GM12878 (cell line): ENCODE measurements at regions not wholly inside any gene's neighbourhood (a gene's known extent, or its start where the extent isn't known, plus 50 kb on each side); places are given as distances from the start of the nearest gene placed in this dataset.

ENCODE experiments used
- ATAC-seq: fragments of 200-7000 bp; cut with Tn5 transposase; 3 replicates; pipeline ENCODE4 v1.9.1; 2020; ENCODE audit warnings: mild to moderate bottlenecking, moderate library complexity
- BruUV-seq: library from RNA; stranded (reverse); fragments of 400-500 nt; replicated peaks from 2 replicates; lab custom pipeline; 2021; lab: Mats Ljungman, UMichigan
- CTCF ChIA-PET: fragments of 300-600 bp; sonication (Branson Sonifier 250); formaldehyde crosslinking; extraction: SDS; loops from one replicate; lab custom pipeline; 2021; ENCODE audit warnings: inconsistent platforms; lab: Yijun Ruan, JAX
- POLR2A ChIA-PET: fragments of 350-600 bp; formaldehyde crosslinking; extraction: SDS; loops from one replicate; lab custom pipeline; 2021; ENCODE audit warnings: inconsistent platforms; lab: Charles Lee
- RAD21 ChIA-PET: fragments of 300-600 bp; sonication (Branson Sonifier 250); formaldehyde crosslinking; loops from one replicate; lab custom pipeline; 2023; ENCODE audit warnings: antibody characterized with exemption; ENCODE audit not compliant: unreplicated experiment; lab: Charles Lee
- SMC1A ChIA-PET: fragments of 300-600 bp; sonication (Branson Sonifier 250); formaldehyde crosslinking; loops from one replicate; lab custom pipeline; 2023; ENCODE audit not compliant: unreplicated experiment, uncharacterized antibody; lab: Charles Lee
- DNase-seq: peaks from one replicate; pipeline ENCODE4 v3.0.0-alpha.2; 2011; ENCODE audit warnings: low read depth, low spot score
- FAIRE-seq: peaks from 3 replicates; lab custom pipeline; 2011; peaks lifted over from hg19 to GRCh38; lab: Jason Lieb, UNC
- H2AFZ ChIP-seq: 2 replicates; pipeline ENCODE4 v1.6.0; 2011; ENCODE audit warnings: low read depth, low read length, control low read depth; ENCODE audit not compliant: control insufficient read depth
- H3K27ac ChIP-seq: 2 replicates; pipeline ENCODE4 v1.5.1; 2011; ENCODE audit warnings: control low read depth; ENCODE audit not compliant: control insufficient read depth, insufficient read depth
- H3K27me3 ChIP-seq, 2 experiments: replicated peaks in 1 of 2; 2 replicates each; pipeline versions ENCODE4 v1.6.0 to v1.6.1; 2011; ENCODE audit warnings: low read length in 1 of 2; ENCODE audit not compliant: control insufficient read depth in 2 of 2, insufficient read depth in 2 of 2
- H3K36me3 ChIP-seq, 2 experiments: 2 replicates each; pipeline ENCODE4 v1.5.1; 2011; ENCODE audit warnings: low read length in 1 of 2; ENCODE audit not compliant: control insufficient read depth in 2 of 2, insufficient read depth in 2 of 2
- H3K4me1 ChIP-seq: 2 replicates; pipeline ENCODE4 v1.6.1; 2011; ENCODE audit warnings: mild to moderate bottlenecking, low read length, moderate library complexity, mixed read lengths; ENCODE audit not compliant: control insufficient read depth, insufficient read depth
- H3K4me2 ChIP-seq: 2 replicates; pipeline ENCODE4 v1.6.0; 2011; ENCODE audit warnings: control low read depth; ENCODE audit not compliant: control insufficient read depth, insufficient read depth
- H3K4me3 ChIP-seq: fragments of 200-600 bp; sonication (generic); 2 replicates; pipeline ENCODE4 v1.5.1; 2016
- H3K79me2 ChIP-seq: 2 replicates; pipeline ENCODE4 v1.6.0; 2011; ENCODE audit warnings: low read length; ENCODE audit not compliant: control insufficient read depth, insufficient read depth
- H3K9ac ChIP-seq: 2 replicates; pipeline ENCODE4 v1.8.0; 2011; ENCODE audit warnings: low read length, control low read depth, mixed read lengths; ENCODE audit not compliant: control insufficient read depth, insufficient read depth
- H3K9me3 ChIP-seq: replicated peaks from 3 replicates; pipeline ENCODE4 v1.5.1; 2011; ENCODE audit warnings: mild to moderate bottlenecking, low read length; ENCODE audit not compliant: control insufficient read depth, insufficient read depth
- H4K20me1 ChIP-seq: 2 replicates; pipeline ENCODE4 v1.6.0; 2011; ENCODE audit not compliant: control insufficient read depth, insufficient read depth
- CBX3 ChIP-seq: fragments of 200-600 bp; sonication (generic); IDR thresholded peaks from 2 replicates; pipeline ENCODE4 v1.6.1; 2016; ENCODE audit warnings: low read depth, borderline replicate concordance
- ESRRA ChIP-seq: IDR thresholded peaks from 2 replicates; pipeline ENCODE4 v1.6.1; 2012; ENCODE audit warnings: mild to moderate bottlenecking, low read length, improper control_type of control experiment
- EZH2 ChIP-seq: IDR thresholded peaks from 2 replicates; pipeline ENCODE4 v1.6.1; 2012; ENCODE audit warnings: low read depth, mild to moderate bottlenecking, control low read depth, inconsistent platforms, low read length, borderline replicate concordance; ENCODE audit not compliant: control insufficient read depth
- FOXK2 ChIP-seq: fragments of 450-650 bp; IDR thresholded peaks from 2 replicates; pipeline ENCODE4 v1.6.1; 2017; ENCODE audit warnings: mild to moderate bottlenecking, moderate library complexity
- NFIC ChIP-seq: IDR thresholded peaks from 2 replicates; pipeline ENCODE4 v1.6.1; 2012; ENCODE audit warnings: low read depth, mild to moderate bottlenecking, inconsistent platforms, low read length, moderate library complexity
- PAX8 ChIP-seq: fragments of 450-650 bp; IDR thresholded peaks from 2 replicates; pipeline ENCODE4 v1.6.1; 2017; ENCODE audit warnings: mild to moderate bottlenecking, moderate library complexity
- RB1 ChIP-seq: fragments of 450-650 bp; formaldehyde crosslinking; IDR thresholded peaks from 2 replicates; pipeline ENCODE4 v1.6.1; 2017; ENCODE audit warnings: mild to moderate bottlenecking, borderline replicate concordance
- WGBS: methylation state at CpG from one replicate; pipeline ENCODE4 v1.1.6; 2016; ENCODE audit warnings: low lambda C conversion rate; ENCODE audit not compliant: insufficient replicate concordance, insufficient coverage; ENCODE audit errors: missing lambda C conversion rate; 5-methylcytosine and 5-hydroxymethylcytosine counted together
- in situ Hi-C: fragments of 300-500 bp; cut with MboI; formaldehyde crosslinking; loops from 9 replicates; pipeline ENCODE4 v1.14.3; 2018; ENCODE audit warnings: mixed read lengths
- intact Hi-C: fragments of 100-400 bp; cut with micrococcal nuclease; formaldehyde crosslinking; loops from one replicate; pipeline ENCODE4 v1.14.2; 2022; ENCODE audit not compliant: unreplicated experiment
- TF ChIP-seq, protein P1 (sequence below): fragments of 450-650 bp; conservative IDR thresholded peaks from 2 replicates; pipeline ENCODE4 v1.6.1; 2017; ENCODE audit warnings: mild to moderate bottlenecking, moderate library complexity
- TF ChIP-seq, protein P2 (sequence below): IDR thresholded peaks from 2 replicates; pipeline ENCODE4 v1.6.1; 2011; ENCODE audit warnings: low read depth, mild to moderate bottlenecking, low read length, moderate library complexity, borderline replicate concordance; ENCODE audit errors: extremely low read depth
- TF ChIP-seq, protein P3 (sequence below): fragments of 450-650 bp; IDR thresholded peaks from 2 replicates; pipeline ENCODE4 v1.6.1; 2017; ENCODE audit warnings: borderline replicate concordance

DNA sequence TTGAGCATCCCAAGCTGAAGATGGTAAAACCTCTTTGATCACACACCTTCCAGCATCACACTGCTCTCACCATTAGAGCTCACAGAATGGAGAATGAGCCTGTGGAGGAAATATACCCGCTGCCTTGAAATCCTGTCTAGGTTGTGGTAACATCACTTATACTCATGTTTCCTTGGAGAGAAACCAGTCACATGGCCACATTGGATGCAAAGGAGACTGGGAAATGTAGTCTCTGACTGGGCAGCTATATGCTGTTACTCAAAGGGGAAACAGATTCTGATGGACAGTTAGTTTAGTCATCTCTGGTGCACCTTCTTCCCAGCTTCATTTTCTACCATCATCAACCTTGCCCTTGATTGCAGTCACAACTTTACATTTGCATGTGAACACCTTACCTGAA lies 286.3 kb downstream of the ANKRD50 start:
- no peak overlapping the region for H3K4me2 ChIP-seq
- ChIA-PET POLR2A (no interaction called here), CTCF (no interaction called here), SMC1A (no interaction called here), RAD21 (no interaction called here)
- DNase-seq (no peak), ATAC-seq (no peak), FAIRE-seq (no peak)
- no peak overlapping the region for H3K9ac ChIP-seq
- BruUV-seq, result no TSS peak
- H3K27me3 ChIP-seq, result no peaks in the 10 kb centered on the region
- no peaks in the 10 kb centered on the region for H3K9me3 ChIP-seq
- H2AFZ ChIP-seq, result no peak overlapping the region
- no peaks in the 10 kb centered on the region for H3K79me2 ChIP-seq
- no peak overlapping the region for H3K4me3 ChIP-seq
- no peaks in the 10 kb centered on the region for H4K20me1 ChIP-seq
- H3K36me3 ChIP-seq, result no peaks in the 10 kb centered on the region
- no peak for TF ChIP-seq CBX3
- TF ChIP-seq, protein P1, sequence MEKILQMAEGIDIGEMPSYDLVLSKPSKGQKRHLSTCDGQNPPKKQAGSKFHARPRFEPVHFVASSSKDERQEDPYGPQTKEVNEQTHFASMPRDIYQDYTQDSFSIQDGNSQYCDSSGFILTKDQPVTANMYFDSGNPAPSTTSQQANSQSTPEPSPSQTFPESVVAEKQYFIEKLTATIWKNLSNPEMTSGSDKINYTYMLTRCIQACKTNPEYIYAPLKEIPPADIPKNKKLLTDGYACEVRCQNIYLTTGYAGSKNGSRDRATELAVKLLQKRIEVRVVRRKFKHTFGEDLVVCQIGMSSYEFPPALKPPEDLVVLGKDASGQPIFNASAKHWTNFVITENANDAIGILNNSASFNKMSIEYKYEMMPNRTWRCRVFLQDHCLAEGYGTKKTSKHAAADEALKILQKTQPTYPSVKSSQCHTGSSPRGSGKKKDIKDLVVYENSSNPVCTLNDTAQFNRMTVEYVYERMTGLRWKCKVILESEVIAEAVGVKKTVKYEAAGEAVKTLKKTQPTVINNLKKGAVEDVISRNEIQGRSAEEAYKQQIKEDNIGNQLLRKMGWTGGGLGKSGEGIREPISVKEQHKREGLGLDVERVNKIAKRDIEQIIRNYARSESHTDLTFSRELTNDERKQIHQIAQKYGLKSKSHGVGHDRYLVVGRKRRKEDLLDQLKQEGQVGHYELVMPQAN, result no peak
- TF ChIP-seq PAX8, result no peak
- no peak for TF ChIP-seq ESRRA
- no peak for TF ChIP-seq NFIC
- TF ChIP-seq EZH2, result no peak
- TF ChIP-seq, protein P2, sequence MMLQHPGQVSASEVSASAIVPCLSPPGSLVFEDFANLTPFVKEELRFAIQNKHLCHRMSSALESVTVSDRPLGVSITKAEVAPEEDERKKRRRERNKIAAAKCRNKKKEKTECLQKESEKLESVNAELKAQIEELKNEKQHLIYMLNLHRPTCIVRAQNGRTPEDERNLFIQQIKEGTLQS, result no peak
- no peak for TF ChIP-seq FOXK2
- TF ChIP-seq RB1, result no peak
- TF ChIP-seq, protein P3, sequence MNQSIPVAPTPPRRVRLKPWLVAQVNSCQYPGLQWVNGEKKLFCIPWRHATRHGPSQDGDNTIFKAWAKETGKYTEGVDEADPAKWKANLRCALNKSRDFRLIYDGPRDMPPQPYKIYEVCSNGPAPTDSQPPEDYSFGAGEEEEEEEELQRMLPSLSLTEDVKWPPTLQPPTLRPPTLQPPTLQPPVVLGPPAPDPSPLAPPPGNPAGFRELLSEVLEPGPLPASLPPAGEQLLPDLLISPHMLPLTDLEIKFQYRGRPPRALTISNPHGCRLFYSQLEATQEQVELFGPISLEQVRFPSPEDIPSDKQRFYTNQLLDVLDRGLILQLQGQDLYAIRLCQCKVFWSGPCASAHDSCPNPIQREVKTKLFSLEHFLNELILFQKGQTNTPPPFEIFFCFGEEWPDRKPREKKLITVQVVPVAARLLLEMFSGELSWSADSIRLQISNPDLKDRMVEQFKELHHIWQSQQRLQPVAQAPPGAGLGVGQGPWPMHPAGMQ, result no peak
- no peaks in the 10 kb centered on the region for H3K4me1 ChIP-seq
- in situ Hi-C loops, result no loop called here
- intact Hi-C loops, result no loop called here
- WGBS, result 30% methylated on average over 1 of the region's 1 CpG
- H3K27ac ChIP-seq, result no peak overlapping the region
